Breast epithelium (tissue), 3 donors: ENCODE measurements at regions not wholly inside any gene's neighbourhood (a gene's known extent, or its start where the extent isn't known, plus 50 kb on each side); places are given as distances from the start of the nearest gene placed in this dataset.

Experiments
- POLR2A ChIP-seq: fragments of 450-650 bp; IDR thresholded peaks from one replicate; pipeline ENCODE4 v1.6.1; 2016; ENCODE audit warnings: antibody characterized with exemption, mild to moderate bottlenecking, moderate library complexity
- TF ChIP-seq, protein P1 (sequence below), 3 donors: fragments of 450-650 bp; IDR thresholded peaks; one replicate each; pipeline ENCODE4 v1.5.1; 2016 to 2017; ENCODE audit warnings: antibody characterized with exemption in 3 of 3, mild to moderate bottlenecking in 3 of 3, moderate library complexity in 3 of 3

- TF ChIP-seq, protein P1, sequence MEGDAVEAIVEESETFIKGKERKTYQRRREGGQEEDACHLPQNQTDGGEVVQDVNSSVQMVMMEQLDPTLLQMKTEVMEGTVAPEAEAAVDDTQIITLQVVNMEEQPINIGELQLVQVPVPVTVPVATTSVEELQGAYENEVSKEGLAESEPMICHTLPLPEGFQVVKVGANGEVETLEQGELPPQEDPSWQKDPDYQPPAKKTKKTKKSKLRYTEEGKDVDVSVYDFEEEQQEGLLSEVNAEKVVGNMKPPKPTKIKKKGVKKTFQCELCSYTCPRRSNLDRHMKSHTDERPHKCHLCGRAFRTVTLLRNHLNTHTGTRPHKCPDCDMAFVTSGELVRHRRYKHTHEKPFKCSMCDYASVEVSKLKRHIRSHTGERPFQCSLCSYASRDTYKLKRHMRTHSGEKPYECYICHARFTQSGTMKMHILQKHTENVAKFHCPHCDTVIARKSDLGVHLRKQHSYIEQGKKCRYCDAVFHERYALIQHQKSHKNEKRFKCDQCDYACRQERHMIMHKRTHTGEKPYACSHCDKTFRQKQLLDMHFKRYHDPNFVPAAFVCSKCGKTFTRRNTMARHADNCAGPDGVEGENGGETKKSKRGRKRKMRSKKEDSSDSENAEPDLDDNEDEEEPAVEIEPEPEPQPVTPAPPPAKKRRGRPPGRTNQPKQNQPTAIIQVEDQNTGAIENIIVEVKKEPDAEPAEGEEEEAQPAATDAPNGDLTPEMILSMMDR (IDR thresholded peaks at IDR 0.05), result no peak
- TF ChIP-seq POLR2A, result no peak
Observed at GRCh38 chr4:136768925-136769275, 763.4 kb downstream of the PCDH18 start.
